ENCODE measurements at regions not wholly inside any gene's neighbourhood (a gene's known extent, or its start where the extent isn't known, plus 50 kb on each side); places are given as distances from the start of the nearest gene placed in this dataset.

- no peaks in the 10 kb centered on the region for H3K27me3 ChIP-seq (ENCODE audit: control insufficient read depth, insufficient read depth, low read length)
- no peaks in the 10 kb centered on the region for H3K4me1 ChIP-seq (ENCODE audit: control insufficient read depth, insufficient read depth, low read length)
- no peak overlapping the region for H3K4me3 ChIP-seq (ENCODE audit: low read length)
- H3K36me3 ChIP-seq (ENCODE audit: control insufficient read depth, insufficient read depth, low read length), result no peaks in the 10 kb centered on the region
- no peaks in the 10 kb centered on the region for H3K9me3 ChIP-seq (ENCODE audit: control insufficient read depth, insufficient read depth, low read length)
- no peak overlapping the region for H3K27ac ChIP-seq (ENCODE audit: low read length)
- WGBS (ENCODE audit: insufficient coverage, insufficient read length), result no CpG with 5 or more reads among the region's 1 CpG
- DNase-seq (ENCODE audit: low read depth, low spot score), result no peak
Observed at GRCh38 chr5:30638899-30639298, 554.6 kb upstream of the CDH6 start.

- Histone ChIP-seq H3K27ac (ENCODE audit: low read length) (no peak overlapping the region), H3K9me3 (ENCODE audit: control insufficient read depth, insufficient read depth, low read length) (no peaks in the 10 kb centered on the region), H3K4me3 (ENCODE audit: low read length) (no peak overlapping the region), H3K36me3 (ENCODE audit: control insufficient read depth, insufficient read depth, low read length) (no peaks in the 10 kb centered on the region), H3K4me1 (ENCODE audit: control insufficient read depth, insufficient read depth, low read length) (no peaks in the 10 kb centered on the region), H3K27me3 (ENCODE audit: control insufficient read depth, insufficient read depth, low read length) (no peaks in the 10 kb centered on the region)
- no peak for DNase-seq (ENCODE audit: low read depth, low spot score)
Observed at GRCh38 chr5:30627945-30628344, 565.5 kb upstream of the CDH6 start.

GRCh38 chr5:30626557-30626956, 566.9 kb upstream of the CDH6 start:
- no peaks in the 10 kb centered on the region for H3K4me1 ChIP-seq (ENCODE audit: control insufficient read depth, insufficient read depth, low read length)
- H3K36me3 ChIP-seq (ENCODE audit: control insufficient read depth, insufficient read depth, low read length), result no peaks in the 10 kb centered on the region
- H3K4me3 ChIP-seq (ENCODE audit: low read length), result no peak overlapping the region
- no peaks in the 10 kb centered on the region for H3K9me3 ChIP-seq (ENCODE audit: control insufficient read depth, insufficient read depth, low read length)
- whole genome bisulfite sequencing (ENCODE audit: insufficient coverage, insufficient read length), result no CpG with 5 or more reads among the region's 2 CpGs
- no peaks in the 10 kb centered on the region for H3K27me3 ChIP-seq (ENCODE audit: control insufficient read depth, insufficient read depth, low read length)
- no peak overlapping the region for H3K27ac ChIP-seq (ENCODE audit: low read length)
- no peak for DNase-seq (ENCODE audit: low read depth, low spot score)

GRCh38 chr5:30620481-30621085, 572.9 kb upstream of the CDH6 start:
- WGBS (ENCODE audit: insufficient coverage, insufficient read length), result no CpG with 5 or more reads among the region's 2 CpGs
- no peak for DNase-seq (ENCODE audit: low read depth, low spot score)
- Histone ChIP-seq H3K27me3 (ENCODE audit: control insufficient read depth, insufficient read depth, low read length) (no peaks in the 10 kb centered on the region), H3K36me3 (ENCODE audit: control insufficient read depth, insufficient read depth, low read length) (no peaks in the 10 kb centered on the region), H3K4me3 (ENCODE audit: low read length) (no peak overlapping the region), H3K9me3 (ENCODE audit: control insufficient read depth, insufficient read depth, low read length) (no peaks in the 10 kb centered on the region), H3K4me1 (ENCODE audit: control insufficient read depth, insufficient read depth, low read length) (no peaks in the 10 kb centered on the region), H3K27ac (ENCODE audit: low read length) (no peak overlapping the region)

- no peak overlapping the region for H3K4me3 ChIP-seq (ENCODE audit: low read length)
- H3K4me1 ChIP-seq (ENCODE audit: control insufficient read depth, insufficient read depth, low read length), result peaks cover 2% of the 10 kb centered on the region
- no peaks in the 10 kb centered on the region for H3K36me3 ChIP-seq (ENCODE audit: control insufficient read depth, insufficient read depth, low read length)
- WGBS (ENCODE audit: insufficient coverage, insufficient read length), result no CpG with 5 or more reads among the region's 3 CpGs
- DNase-seq (ENCODE audit: low read depth, low spot score), result no peak
- no peaks in the 10 kb centered on the region; the same call in 1 of the 2 replicates for H3K27me3 ChIP-seq (ENCODE audit: control insufficient read depth, insufficient read depth, low read length)
- H3K9me3 ChIP-seq (ENCODE audit: control insufficient read depth, insufficient read depth, low read length), result no peaks in the 10 kb centered on the region
- H3K27ac ChIP-seq (ENCODE audit: low read length), result no peak overlapping the region
Observed at GRCh38 chr5:30608501-30608900, 585.0 kb upstream of the CDH6 start.

GRCh38 chr5:30607301-30607894, 586.1 kb upstream of the CDH6 start:
- Histone ChIP-seq H3K4me1 (ENCODE audit: control insufficient read depth, insufficient read depth, low read length) (peaks cover 2% of the 10 kb centered on the region), H3K9me3 (ENCODE audit: control insufficient read depth, insufficient read depth, low read length) (no peaks in the 10 kb centered on the region), H3K27me3 (ENCODE audit: control insufficient read depth, insufficient read depth, low read length) (no peaks in the 10 kb centered on the region; the same call in 1 of the 2 replicates), H3K27ac (ENCODE audit: low read length) (no peak overlapping the region), H3K4me3 (ENCODE audit: low read length) (no peak overlapping the region), H3K36me3 (ENCODE audit: control insufficient read depth, insufficient read depth, low read length) (no peaks in the 10 kb centered on the region)
- no CpG with 5 or more reads among the region's 3 CpGs for WGBS (ENCODE audit: insufficient coverage, insufficient read length)
- peak; percentile 29 for DNase-seq (ENCODE audit: low read depth, low spot score)

- DNase-seq (ENCODE audit: low read depth, low spot score), result no peak
- H3K4me3 ChIP-seq (ENCODE audit: low read length), result no peak overlapping the region
- H3K27ac ChIP-seq (ENCODE audit: low read length), result no peak overlapping the region
- H3K9me3 ChIP-seq (ENCODE audit: control insufficient read depth, insufficient read depth, low read length), result no peaks in the 10 kb centered on the region
- H3K4me1 ChIP-seq (ENCODE audit: control insufficient read depth, insufficient read depth, low read length), result peaks cover 2% of the 10 kb centered on the region
- no peaks in the 10 kb centered on the region for H3K36me3 ChIP-seq (ENCODE audit: control insufficient read depth, insufficient read depth, low read length)
- WGBS (ENCODE audit: insufficient coverage, insufficient read length), result no CpG with 5 or more reads among the region's 2 CpGs
- no peaks in the 10 kb centered on the region; the same call in 1 of the 2 replicates for H3K27me3 ChIP-seq (ENCODE audit: control insufficient read depth, insufficient read depth, low read length)
Observed at GRCh38 chr5:30605693-30606268, 587.7 kb upstream of the CDH6 start.

- no CpG with 5 or more reads among the region's 2 CpGs for WGBS (ENCODE audit: insufficient coverage, insufficient read length)
- no peaks in the 10 kb centered on the region for H3K36me3 ChIP-seq (ENCODE audit: control insufficient read depth, insufficient read depth, low read length)
- H3K27ac ChIP-seq (ENCODE audit: low read length), result no peak overlapping the region
- no peak overlapping the region for H3K4me3 ChIP-seq (ENCODE audit: low read length)
- no peak for DNase-seq (ENCODE audit: low read depth, low spot score)
- H3K9me3 ChIP-seq (ENCODE audit: control insufficient read depth, insufficient read depth, low read length), result no peaks in the 10 kb centered on the region
- peaks cover 2% of the 10 kb centered on the region for H3K4me1 ChIP-seq (ENCODE audit: control insufficient read depth, insufficient read depth, low read length)
- H3K27me3 ChIP-seq (ENCODE audit: control insufficient read depth, insufficient read depth, low read length), result no peaks in the 10 kb centered on the region; the same call in 1 of the 2 replicates
Observed at GRCh38 chr5:30604648-30605262, 588.7 kb upstream of the CDH6 start.

- DNase-seq (ENCODE audit: low read depth, low spot score), result no peak
- no peak overlapping the region for H3K4me3 ChIP-seq (ENCODE audit: low read length)
Observed at GRCh38 chr5:30600892-30601291, 592.6 kb upstream of the CDH6 start.

GRCh38 chr5:30596495-30597064, 596.9 kb upstream of the CDH6 start:
- H3K36me3 ChIP-seq (ENCODE audit: control insufficient read depth, insufficient read depth, low read length), result no peaks in the 10 kb centered on the region
- H3K9me3 ChIP-seq (ENCODE audit: control insufficient read depth, insufficient read depth, low read length), result no peaks in the 10 kb centered on the region
- no CpG with 5 or more reads among the region's 3 CpGs for WGBS (ENCODE audit: insufficient coverage, insufficient read length)
- no peak overlapping the region for H3K4me3 ChIP-seq (ENCODE audit: low read length)
- no peak overlapping the region for H3K27ac ChIP-seq (ENCODE audit: low read length)
- DNase-seq (ENCODE audit: low read depth, low spot score), result no peak
- no peaks in the 10 kb centered on the region for H3K27me3 ChIP-seq (ENCODE audit: control insufficient read depth, insufficient read depth, low read length)
- peaks cover 2% of the 10 kb centered on the region for H3K4me1 ChIP-seq (ENCODE audit: control insufficient read depth, insufficient read depth, low read length)

More at GRCh38 chr5:30600892-30601291, 592.6 kb upstream of the CDH6 start:
- no peak overlapping the region for H3K27ac ChIP-seq (ENCODE audit: low read length)
- peaks cover 2% of the 10 kb centered on the region for H3K4me1 ChIP-seq (ENCODE audit: control insufficient read depth, insufficient read depth, low read length)
- no peaks in the 10 kb centered on the region for H3K36me3 ChIP-seq (ENCODE audit: control insufficient read depth, insufficient read depth, low read length)
- H3K27me3 ChIP-seq (ENCODE audit: control insufficient read depth, insufficient read depth, low read length), result no peaks in the 10 kb centered on the region
- no peaks in the 10 kb centered on the region for H3K9me3 ChIP-seq (ENCODE audit: control insufficient read depth, insufficient read depth, low read length)

Measured in iPS DF 6.9 (cell line).